Spleen (tissue), 11 donors: ENCODE measurements at regions not wholly inside any gene's neighbourhood (a gene's known extent, or its start where the extent isn't known, plus 50 kb on each side); places are given as distances from the start of the nearest gene placed in this dataset.

Source experiments
- DNase-seq: peaks from one replicate; pipeline ENCODE4 v3.0.0-alpha.2; 2020
- H3K27ac ChIP-seq, 8 donors: fragments of 200-600 bp; sonication (generic) in 7 of 8; 1 replicate in 4 of 8; 2 replicates in 4 of 8; pipeline versions ENCODE4 v1.5.0 to v1.8.0; 2016 to 2021; ENCODE audit warnings: inconsistent platforms in 4 of 8, mild to moderate bottlenecking in 4 of 8, moderate library complexity in 1 of 8
- H3K27me3 ChIP-seq, 7 donors: fragments of 200-600 bp; sonication (generic) in 6 of 7; replicated peaks in 1 of 7; 1 replicate in 4 of 7; 2 replicates in 3 of 7; pipeline versions ENCODE4 v1.5.0 to v1.8.0; 2016 to 2021; ENCODE audit warnings: inconsistent platforms in 3 of 7, mild to moderate bottlenecking in 1 of 7
- H3K36me3 ChIP-seq, 6 donors: fragments of 200-600 bp; sonication (generic) in 5 of 6; 1 replicate in 4 of 6; 2 replicates in 2 of 6; pipeline versions ENCODE4 v1.5.0 to v1.8.0; 2016 to 2021; ENCODE audit warnings: inconsistent platforms in 2 of 6
- H3K4me1 ChIP-seq, 6 donors: fragments of 200-600 bp; sonication (generic) in 5 of 6; 1 replicate in 3 of 6; 2 replicates in 3 of 6; pipeline versions ENCODE4 v1.5.0 to v1.8.0; 2016 to 2021; ENCODE audit warnings: inconsistent platforms in 3 of 6
- H3K4me3 ChIP-seq, 8 donors: fragments of 200-600 bp; sonication (generic) in 7 of 8; 1 replicate in 4 of 8; 2 replicates in 4 of 8; pipeline versions ENCODE4 v1.5.0 to v1.8.0; 2016 to 2021; ENCODE audit warnings: inconsistent platforms in 4 of 8, mild to moderate bottlenecking in 4 of 8, moderate library complexity in 2 of 8
- H3K9me3 ChIP-seq, 8 donors: fragments of 200-600 bp; sonication (generic) in 7 of 8; 1 replicate in 4 of 8; 2 replicates in 4 of 8; pipeline versions ENCODE4 v1.5.0 to v1.8.0; 2016 to 2021; ENCODE audit warnings: inconsistent platforms in 4 of 8
- CTCF ChIP-seq, 11 experiments: fragments of 200-600 bp in 7 of 11; fragments of 450-650 bp in 4 of 11; sonication (generic) in 4 of 11; IDR thresholded peaks in 8 of 11; conservative IDR thresholded peaks in 3 of 11; 1 replicate in 7 of 11; 2 replicates in 4 of 11; pipeline versions ENCODE4 v1.4.0 to v1.8.0; 2016 to 2021; ENCODE audit warnings: antibody characterized with exemption in 11 of 11, inconsistent platforms in 4 of 11, mild to moderate bottlenecking in 1 of 11
- POLR2A ChIP-seq, 3 donors: fragments of 450-650 bp; IDR thresholded peaks; one replicate each; pipeline ENCODE4 v1.5.1; 2017; ENCODE audit warnings: antibody characterized with exemption in 3 of 3, mild to moderate bottlenecking in 1 of 3
- POLR2AphosphoS5 ChIP-seq, 3 donors: sonication (generic); formaldehyde crosslinking; IDR thresholded peaks; one replicate each; pipeline ENCODE4 v1.5.1; 2017; ENCODE audit warnings: antibody characterized with exemption in 3 of 3
- WGBS, 5 donors: extraction: QIAGEN DNeasy Blood & Tissue Kit in 3 of 5; methylation state at CpG; one replicate each; pipeline versions ENCODE4 v1.1.5 to v1.1.7; 2013 to 2018; 5-methylcytosine and 5-hydroxymethylcytosine counted together
- intact Hi-C: fragments of 100-400 bp; cut with DNase I; formaldehyde crosslinking; loops from one replicate; pipeline ENCODE4 v1.15.0; 2023; ENCODE audit warnings: low total_unique reads
- donor health status: healthy with polysubstance abuse.
- donor health status: DM: no; HTN: no; CAD: no; lungs with moderate emphysema.
- donor health status: DM: no; HTN: no; CAD: no.
- donor health status: Bipolar disorder and iron deficiency.
- donor health status: healthy.
- donor health status: DM: no; HTN: no; CAD: no.
- donor health status: DM: yes; HTN: yes; CAD: no.

- Histone ChIP-seq H3K9me3 (peaks cover 0 to 21% (median 9%) of the 10 kb centered on the region in 8 donors), H3K4me3 (no peak overlapping the region), H3K4me1 (no peaks in the 10 kb centered on the region), H3K27me3 (no peaks in the 10 kb centered on the region), H3K27ac (no peak overlapping the region), H3K36me3 (no peaks in the 10 kb centered on the region)
- intact Hi-C loops = no loop called here
- no peak for DNase-seq
- TF ChIP-seq CTCF (IDR thresholded peaks at IDR 0.05 in 8 of 11, conservative IDR thresholded peaks at IDR 0.05 in 3 of 11) (no peak), POLR2AphosphoS5 (IDR thresholded peaks at IDR 0.05) (no peak), POLR2A (IDR thresholded peaks at IDR 0.05) (no peak)
Observed at GRCh38 chr3:167188592-167188991, 191.5 kb downstream of the ZBBX start.

- intact Hi-C loops = no loop called here
- Histone ChIP-seq H3K36me3 (no peaks in the 10 kb centered on the region), H3K9me3 (peaks cover 0 to 8% (median 2%) of the 10 kb centered on the region in 8 donors), H3K27ac (no peak overlapping the region), H3K4me1 (no peaks in the 10 kb centered on the region), H3K4me3 (no peak overlapping the region), H3K27me3 (no peaks in the 10 kb centered on the region)
- DNase-seq = no peak
- 74 to 91% (median 79%) methylated on average over 2 of the region's 2 CpGs for WGBS, 5 donors
- no peak for TF ChIP-seq POLR2AphosphoS5 (IDR thresholded peaks at IDR 0.05)
- no peak for TF ChIP-seq POLR2A (IDR thresholded peaks at IDR 0.05)
Observed at GRCh38 chr3:167187221-167187620, 192.9 kb downstream of the ZBBX start.

- Histone ChIP-seq H3K4me1 (no peaks in the 10 kb centered on the region), H3K27ac (no peak overlapping the region), H3K36me3 (no peaks in the 10 kb centered on the region), H3K9me3 (peaks cover 0 to 2% (median 0%) of the 10 kb centered on the region in 8 donors), H3K27me3 (no peaks in the 10 kb centered on the region), H3K4me3 (no peak overlapping the region)
- intact Hi-C loops = no loop called here
- TF ChIP-seq POLR2AphosphoS5 (IDR thresholded peaks at IDR 0.05) (no peak), CTCF (IDR thresholded peaks at IDR 0.05 in 8 of 11, conservative IDR thresholded peaks at IDR 0.05 in 3 of 11) (no peak), POLR2A (IDR thresholded peaks at IDR 0.05) (no peak)
- no peak for DNase-seq
- 55 to 92% (median 80%) methylated on average over 3 of the region's 3 CpGs for WGBS, 5 donors
Observed at GRCh38 chr3:167184511-167184910, 195.6 kb downstream of the ZBBX start.

- no peak for DNase-seq
- Histone ChIP-seq H3K9me3 (peaks cover 0 to 23% (median 14%) of the 10 kb centered on the region in 8 donors), H3K4me3 (no peak overlapping the region), H3K27me3 (no peaks in the 10 kb centered on the region), H3K27ac (no peak overlapping the region), H3K36me3 (no peaks in the 10 kb centered on the region), H3K4me1 (no peaks in the 10 kb centered on the region)
- 90 to 100% (median 93%) methylated on average over 1 of the region's 1 CpG for WGBS, 5 donors
- TF ChIP-seq POLR2AphosphoS5 (IDR thresholded peaks at IDR 0.05) = no peak
- TF ChIP-seq CTCF (IDR thresholded peaks at IDR 0.05 in 8 of 11, conservative IDR thresholded peaks at IDR 0.05 in 3 of 11) = no peak
- TF ChIP-seq POLR2A (IDR thresholded peaks at IDR 0.05) = no peak
- intact Hi-C loops = no loop called here
Observed at GRCh38 chr3:167172377-167172776, 207.7 kb downstream of the ZBBX start.

GRCh38 chr3:167167491-167167890 lies 212.6 kb downstream of the ZBBX start:
- Histone ChIP-seq H3K27ac (no peak overlapping the region), H3K27me3 (no peaks in the 10 kb centered on the region), H3K9me3 (no peaks in the 10 kb centered on the region), H3K4me1 (no peaks in the 10 kb centered on the region), H3K4me3 (no peak overlapping the region), H3K36me3 (no peaks in the 10 kb centered on the region)
- intact Hi-C loops = no loop called here
- TF ChIP-seq CTCF (IDR thresholded peaks at IDR 0.05 in 8 of 11, conservative IDR thresholded peaks at IDR 0.05 in 3 of 11) (no peak), POLR2AphosphoS5 (IDR thresholded peaks at IDR 0.05) (no peak), POLR2A (IDR thresholded peaks at IDR 0.05) (no peak)
- DNase-seq = no peak
- 69 to 76% (median 73%) methylated on average over 3 of the region's 3 CpGs for WGBS, 5 donors
